Ammon's horn (tissue), 1 donor: ENCODE measurements at regions not wholly inside any gene's neighbourhood (a gene's known extent, or its start where the extent isn't known, plus 50 kb on each side); places are given as distances from the start of the nearest gene placed in this dataset.

Experiments used
- DNase-seq: peaks from one replicate; pipeline ENCODE4 v3.0.0-alpha.2; 2016; ENCODE audit warnings: low spot score

DNA sequence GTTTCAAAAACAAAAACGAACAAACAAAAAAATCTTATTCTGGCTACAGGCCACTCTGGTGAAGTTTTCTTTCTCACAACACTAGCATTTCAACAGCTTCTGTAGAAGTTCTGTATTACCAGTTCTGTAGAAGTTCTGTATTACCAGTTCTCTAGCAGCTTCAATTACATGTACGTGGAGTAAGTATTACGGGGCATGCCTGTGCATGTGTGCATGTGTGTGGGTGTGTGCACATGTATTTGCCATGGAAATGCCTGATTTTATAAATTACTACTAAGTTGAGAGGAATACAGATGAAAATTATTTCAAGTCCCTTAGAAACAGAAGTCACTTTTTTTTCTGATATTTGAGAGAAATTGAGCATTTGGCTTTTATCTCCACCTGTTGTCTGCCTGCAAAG lies 414.2 kb downstream of the FOXO1 start:
- DNase-seq, result no peak

- DNase-seq, result no peak
These were observed 413.8 kb downstream of the FOXO1 start for GRCh38 chr13:40252676-40253075.

- no peak for DNase-seq
These were observed 412.0 kb downstream of the FOXO1 start for GRCh38 chr13:40254394-40254793.

- no peak for DNase-seq
These were observed 410.9 kb downstream of the FOXO1 start for GRCh38 chr13:40255551-40255950.

DNA sequence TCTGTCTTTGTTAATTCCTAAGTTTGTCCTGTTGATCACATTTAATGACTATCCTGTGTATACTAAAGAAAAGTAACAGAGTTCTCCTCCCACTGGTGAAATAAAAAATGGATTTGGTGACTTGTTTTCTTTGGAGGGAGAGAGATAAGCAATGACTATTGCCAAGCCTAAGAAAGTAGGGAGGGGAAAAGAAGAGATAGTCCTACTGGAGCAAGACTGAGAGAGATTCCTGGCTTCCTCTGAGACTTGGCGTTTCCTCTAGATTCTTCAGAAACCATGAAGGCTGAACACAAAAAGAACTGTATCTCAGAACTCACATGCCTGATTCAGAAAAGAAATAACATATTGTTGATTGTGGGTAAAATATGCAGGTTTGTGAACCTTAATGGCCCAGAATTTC lies 406.5 kb downstream of the FOXO1 start:
- no peak for DNase-seq

DNA sequence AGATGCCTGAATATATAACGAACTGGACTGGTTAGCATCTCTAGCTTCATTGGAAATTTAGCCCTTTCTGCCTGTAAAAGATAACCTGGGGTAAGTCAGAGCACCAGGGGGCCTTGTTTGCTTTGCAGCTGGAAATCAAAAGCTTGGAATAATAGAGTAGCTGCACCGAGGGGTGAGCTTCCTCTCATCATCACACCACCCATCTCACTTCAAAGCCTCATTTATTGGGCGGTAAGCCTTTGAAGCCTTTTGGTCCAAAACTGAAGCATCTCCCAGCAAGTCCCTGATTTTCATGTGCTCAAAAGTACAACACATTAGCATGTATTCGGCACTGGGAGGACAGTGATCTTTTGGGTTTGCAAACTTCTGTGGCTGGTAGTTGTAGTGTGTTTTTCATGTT lies 405.1 kb downstream of the FOXO1 start:
- DNase-seq, result no peak

GRCh38 chr13:40261947-40262346 lies 404.5 kb downstream of the FOXO1 start:
- no peak for DNase-seq

GRCh38 chr13:40269086-40269485 lies 397.4 kb downstream of the FOXO1 start:
- no peak for DNase-seq

GRCh38 chr13:40270726-40271125 lies 395.7 kb downstream of the FOXO1 start:
- DNase-seq, result no peak

GRCh38 chr13:40271271-40271885 lies 395.1 kb downstream of the FOXO1 start:
- peak; percentile 27 for DNase-seq

DNA sequence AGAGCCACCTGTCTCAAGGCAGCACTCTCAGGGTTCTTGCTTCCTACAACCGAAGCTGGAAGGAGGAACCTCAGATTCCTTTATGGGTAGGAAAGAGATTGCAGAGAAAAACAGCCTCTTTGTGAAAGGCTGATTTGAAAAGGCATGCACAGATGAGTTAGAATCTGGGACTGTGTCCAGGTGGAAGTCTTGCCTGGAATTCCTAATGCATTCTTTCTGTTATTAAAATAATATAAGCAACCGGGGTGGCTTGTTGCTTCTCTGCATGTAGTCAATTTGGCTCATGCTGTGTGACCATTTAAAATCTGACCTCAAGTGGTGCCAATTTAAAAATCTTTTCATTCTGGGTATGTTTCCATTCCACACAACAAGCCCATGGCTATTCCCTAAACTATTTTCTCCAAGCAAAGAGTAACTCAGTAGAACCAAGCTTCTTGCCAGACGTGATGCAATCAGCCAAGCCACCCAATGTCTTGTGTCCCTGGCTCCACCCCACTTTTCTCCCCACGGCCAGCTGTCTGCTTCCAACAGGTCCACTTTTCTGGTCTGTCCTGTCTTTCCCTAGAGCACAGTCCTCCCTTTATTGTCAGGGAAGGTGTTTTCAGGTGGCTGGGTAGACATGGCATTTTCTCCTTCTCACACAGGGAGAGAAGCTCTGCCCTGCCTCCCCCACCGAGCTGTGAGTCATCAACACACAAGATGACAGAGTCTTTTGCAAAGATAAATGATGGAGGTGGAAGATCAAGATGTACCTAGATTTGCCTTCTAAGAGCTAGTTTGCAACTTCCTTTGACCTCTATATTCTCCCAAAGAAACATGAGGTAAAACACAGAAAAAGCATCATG lies 394.3 kb downstream of the FOXO1 start:
- DNase-seq, result peak; percentile 77

GRCh38 chr13:40272776-40273139 lies 393.7 kb downstream of the FOXO1 start:
- DNase-seq, result no peak

GRCh38 chr13:40273253-40274025 lies 393.0 kb downstream of the FOXO1 start:
- peak; percentile 87 for DNase-seq

DNA sequence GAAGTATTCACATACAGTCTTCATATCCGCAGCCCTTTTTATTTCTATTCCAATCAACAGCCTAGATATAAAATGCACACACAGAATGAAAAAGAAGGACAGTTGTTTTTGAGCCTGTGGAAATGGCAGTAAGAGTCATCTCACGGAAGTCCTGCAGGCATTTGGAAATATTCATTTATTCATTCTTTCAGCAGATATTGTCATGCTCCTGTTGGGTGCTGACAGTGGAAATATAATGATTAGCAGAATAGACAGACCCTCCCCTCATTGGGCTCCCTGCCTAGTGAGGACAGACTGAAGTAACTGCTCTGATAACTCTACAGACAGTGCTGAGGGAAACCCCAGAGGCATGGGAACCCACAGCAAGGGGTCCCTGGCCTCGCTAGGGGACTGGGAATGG lies 392.3 kb downstream of the FOXO1 start:
- DNase-seq, result no peak

DNA sequence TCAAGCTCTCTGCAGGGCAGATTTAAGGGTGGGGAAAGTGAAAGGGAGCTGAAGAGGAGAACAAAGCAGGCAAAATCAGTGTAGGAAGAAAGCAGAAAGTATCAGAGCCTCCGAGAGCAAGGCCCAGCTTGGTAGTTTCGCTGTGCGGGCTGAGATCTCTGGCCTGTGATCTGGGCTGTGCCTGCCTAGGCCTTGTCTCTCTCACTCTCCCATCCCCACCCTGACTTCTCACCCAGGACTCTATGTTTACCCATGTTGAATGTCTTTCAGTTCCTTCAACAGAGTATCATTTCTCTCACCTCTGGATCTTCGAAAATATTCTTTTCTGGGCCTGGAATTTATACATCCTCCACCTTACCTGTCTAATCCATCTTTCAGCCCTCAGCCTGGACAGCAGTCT lies 391.3 kb downstream of the FOXO1 start:
- DNase-seq, result no peak

GRCh38 chr13:40275636-40276035 lies 390.8 kb downstream of the FOXO1 start:
- no peak for DNase-seq

GRCh38 chr13:40283666-40284065 lies 382.8 kb downstream of the FOXO1 start:
- no peak for DNase-seq

GRCh38 chr13:40285634-40286033 lies 380.8 kb downstream of the FOXO1 start:
- DNase-seq, result no peak

- DNase-seq, result no peak
These were observed 379.0 kb downstream of the FOXO1 start for GRCh38 chr13:40287428-40287827.

- DNase-seq, result no peak
These were observed 378.2 kb downstream of the FOXO1 start for GRCh38 chr13:40288259-40288658.

GRCh38 chr13:40290758-40291157 lies 375.7 kb downstream of the FOXO1 start:
- DNase-seq, result no peak

GRCh38 chr13:40292108-40292507 lies 374.3 kb downstream of the FOXO1 start:
- DNase-seq, result no peak

- no peak for DNase-seq
These were observed 373.9 kb downstream of the FOXO1 start for GRCh38 chr13:40292536-40292935.
